ENCODE measurements at regions not wholly inside any gene's neighbourhood (a gene's known extent, or its start where the extent isn't known, plus 50 kb on each side); places are given as distances from the start of the nearest gene placed in this dataset.

- no peak for ATAC-seq (ENCODE audit: insufficient number of reproducible peaks, low FRiP score, low read depth)
- peak overlapping the region; percentile 20 to 52 for H3K27ac ChIP-seq
- no peak for DNase-seq (ENCODE audit: low spot score)
These were observed 125.9 kb downstream of the MRPS6 start for GRCh38 chr21:34199121-34199910.

DNA sequence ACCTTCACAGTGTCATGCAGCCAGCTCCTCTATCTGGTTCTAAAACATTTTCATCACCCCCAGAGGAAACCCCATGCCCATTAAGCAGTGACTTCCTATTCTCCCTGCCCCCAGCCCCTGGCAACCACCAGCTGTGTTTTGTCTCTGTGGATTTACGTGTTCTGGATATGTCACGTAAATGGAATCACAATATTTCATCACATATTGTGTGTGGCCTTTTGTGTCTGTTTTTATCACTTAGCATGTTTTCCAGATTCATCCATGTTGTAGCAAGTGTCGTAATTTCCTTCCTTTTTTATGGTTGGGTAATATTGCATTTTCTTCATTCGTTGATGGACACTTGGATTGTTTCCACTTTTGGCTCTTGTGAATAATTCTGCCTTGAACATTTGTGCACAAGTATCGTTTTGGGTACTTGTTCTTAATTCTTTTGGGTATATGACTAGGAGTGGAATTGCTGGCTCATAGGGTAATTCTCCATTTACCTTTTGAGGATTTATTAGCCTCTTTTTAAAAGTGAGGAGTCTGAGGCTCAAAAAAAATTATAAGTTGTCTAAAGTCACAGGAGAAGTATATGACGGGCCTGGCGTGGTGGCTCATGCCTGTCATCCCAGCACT lies 127.0 kb downstream of the MRPS6 start:
- H3K4me3 ChIP-seq = no peak overlapping the region
- TF ChIP-seq CTCF (IDR thresholded peaks at IDR 0.05) = no peak
- no peak for ATAC-seq (ENCODE audit: insufficient number of reproducible peaks, low FRiP score, low read depth)
- no peaks in the 10 kb centered on the region for H3K27me3 ChIP-seq (replicated peaks; ENCODE audit: insufficient read depth)
- peaks cover 28 to 62% of the 10 kb centered on the region in 2 donors for H3K4me1 ChIP-seq (ENCODE audit: control insufficient read depth in 1 of 2, low read depth in 2 of 2)
- H3K36me3 ChIP-seq = no peaks in the 10 kb centered on the region
- no peaks in the 10 kb centered on the region for H3K9me3 ChIP-seq
- DNase-seq (ENCODE audit: low spot score) = no peak
- peak overlapping the region; percentile 52 to 73 for H3K27ac ChIP-seq

More at GRCh38 chr21:34199121-34199910, 125.9 kb downstream of the MRPS6 start:
- H3K27me3 ChIP-seq (replicated peaks; ENCODE audit: insufficient read depth) = no peaks in the 10 kb centered on the region
- H3K36me3 ChIP-seq = no peaks in the 10 kb centered on the region
- no peaks in the 10 kb centered on the region for H3K9me3 ChIP-seq
- TF ChIP-seq CTCF (IDR thresholded peaks at IDR 0.05) = no peak
- H3K4me3 ChIP-seq = no peak overlapping the region
- peaks cover 22 to 52% of the 10 kb centered on the region in 2 donors for H3K4me1 ChIP-seq (ENCODE audit: control insufficient read depth in 1 of 2, low read depth in 2 of 2)

DNA sequence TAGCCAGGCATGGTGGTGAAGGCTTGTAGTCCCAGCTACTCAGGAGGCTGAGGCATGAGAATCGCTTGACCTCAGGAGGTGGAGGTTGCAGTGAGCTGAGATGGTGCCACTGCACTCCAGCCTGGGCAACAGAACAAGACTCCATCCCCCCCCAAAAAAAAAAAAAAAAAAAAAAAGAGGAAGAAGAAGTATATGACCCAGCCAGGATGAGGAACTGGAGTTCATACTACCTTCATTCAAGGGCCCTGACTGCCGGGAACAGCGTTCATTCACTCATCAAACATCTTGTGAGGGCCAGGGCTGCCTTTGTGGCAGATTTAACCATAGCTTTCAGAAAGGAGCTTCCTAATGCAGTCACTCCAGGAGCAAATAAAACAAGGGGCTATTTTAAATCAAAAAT lies 127.6 kb downstream of the MRPS6 start:
- DNase-seq (ENCODE audit: low spot score) (no peak), ATAC-seq (ENCODE audit: insufficient number of reproducible peaks, low FRiP score, low read depth) (no peak)
- Histone ChIP-seq H3K36me3 (no peaks in the 10 kb centered on the region), H3K4me3 (peak overlapping the region; percentile 72), H3K27ac (peak overlapping the region; percentile 73 to 84), H3K4me1 (ENCODE audit: control insufficient read depth in 1 of 2, low read depth in 2 of 2) (peaks cover 33 to 64% of the 10 kb centered on the region in 2 donors), H3K27me3 (replicated peaks; ENCODE audit: insufficient read depth) (no peaks in the 10 kb centered on the region), H3K9me3 (no peaks in the 10 kb centered on the region)
- no peak for TF ChIP-seq CTCF (IDR thresholded peaks at IDR 0.05)

DNA sequence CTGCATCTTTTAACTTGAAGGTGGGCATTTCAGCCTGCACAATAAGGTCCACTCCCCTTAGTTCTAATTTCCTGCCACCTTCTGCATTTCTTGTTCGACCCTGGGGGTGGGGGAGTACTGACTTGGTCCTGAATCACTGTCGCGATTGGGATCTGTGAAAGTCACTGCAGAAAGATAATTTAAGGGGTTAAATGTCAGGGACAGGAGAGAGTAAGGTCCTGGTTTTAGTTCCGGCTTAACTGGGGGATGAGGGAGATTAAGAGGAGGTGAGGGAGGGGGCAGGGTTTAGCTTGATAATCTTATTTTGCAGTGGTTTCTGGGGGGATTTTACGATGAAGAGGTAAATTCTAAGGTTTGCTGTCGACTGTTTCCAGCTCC lies 128.1 kb downstream of the MRPS6 start:
- no peaks in the 10 kb centered on the region for H3K36me3 ChIP-seq
- H3K4me1 ChIP-seq (ENCODE audit: control insufficient read depth in 1 of 2, low read depth in 2 of 2) = peaks cover 36 to 68% of the 10 kb centered on the region in 2 donors
- H3K27me3 ChIP-seq (replicated peaks; ENCODE audit: insufficient read depth) = no peaks in the 10 kb centered on the region
- peak overlapping the region; percentile 73 to 84 for H3K27ac ChIP-seq
- ATAC-seq (ENCODE audit: insufficient number of reproducible peaks, low FRiP score, low read depth) (no peak), DNase-seq (ENCODE audit: low spot score) (no peak)
- no peak for TF ChIP-seq CTCF (IDR thresholded peaks at IDR 0.05)
- no peaks in the 10 kb centered on the region for H3K9me3 ChIP-seq
- peak overlapping the region; percentile 72 for H3K4me3 ChIP-seq

- no peak for DNase-seq (ENCODE audit: low spot score)
- no peak for TF ChIP-seq CTCF (IDR thresholded peaks at IDR 0.05)
- no peak for ATAC-seq (ENCODE audit: insufficient number of reproducible peaks, low FRiP score, low read depth)
- peaks cover 36 to 71% of the 10 kb centered on the region in 2 donors for H3K4me1 ChIP-seq (ENCODE audit: control insufficient read depth in 1 of 2, low read depth in 2 of 2)
- H3K9me3 ChIP-seq = no peaks in the 10 kb centered on the region
- peak overlapping the region; percentile 73 to 84 for H3K27ac ChIP-seq
- H3K4me3 ChIP-seq = peak overlapping the region; percentile 72
- H3K36me3 ChIP-seq = no peaks in the 10 kb centered on the region
- no peaks in the 10 kb centered on the region for H3K27me3 ChIP-seq (replicated peaks; ENCODE audit: insufficient read depth)
These were observed 129.4 kb downstream of the MRPS6 start for GRCh38 chr21:34202553-34203372.

Data from thoracic aorta (tissue), 2 donors.